GM23338 (cell line): ENCODE measurements at regions not wholly inside any gene's neighbourhood (a gene's known extent, or its start where the extent isn't known, plus 50 kb on each side); places are given as distances from the start of the nearest gene placed in this dataset.

Experiments
- CTCF ChIP-seq, 2 experiments: fragments of 200-600 bp in 1 of 2; sonication (generic) in 1 of 2; conservative IDR thresholded peaks; 2 replicates each; pipeline versions ENCODE4 v1.5.1 to v1.6.1; 2016 to 2017; ENCODE audit warnings: antibody characterized with exemption in 2 of 2, low read depth in 2 of 2, mild to moderate bottlenecking in 2 of 2, moderate library complexity in 1 of 2
- EZH2 ChIP-seq: fragments of 200-600 bp; sonication (generic); IDR thresholded peaks from one replicate; pipeline ENCODE4 v1.8.0; 2017; ENCODE audit warnings: antibody characterized with exemption, mild to moderate bottlenecking, low read depth; ENCODE audit not compliant: unreplicated experiment
- EZH2phosphoT487 ChIP-seq: fragments of 200-600 bp; sonication (generic); IDR thresholded peaks from one replicate; pipeline ENCODE4 v1.8.1; 2018; ENCODE audit warnings: antibody characterized with exemption; ENCODE audit not compliant: unreplicated experiment
- JUNB ChIP-seq: IDR thresholded peaks from one replicate; pipeline ENCODE4 v1.6.1; 2016; ENCODE audit warnings: antibody characterized with exemption; ENCODE audit not compliant: unreplicated experiment
- NANOG ChIP-seq: IDR thresholded peaks from 2 replicates; pipeline ENCODE4 v1.6.1; 2016; ENCODE audit warnings: antibody characterized with exemption, borderline replicate concordance
- POLR2AphosphoS5 ChIP-seq: IDR thresholded peaks from 2 replicates; pipeline ENCODE4 v1.6.1; 2016; ENCODE audit warnings: antibody characterized with exemption, low read depth
- REST ChIP-seq: IDR thresholded peaks from one replicate; pipeline ENCODE4 v1.6.1; 2018; ENCODE audit warnings: antibody characterized with exemption; ENCODE audit not compliant: unreplicated experiment
- STAT1 ChIP-seq: IDR thresholded peaks from one replicate; pipeline ENCODE4 v1.6.1; 2016; ENCODE audit warnings: antibody characterized with exemption; ENCODE audit not compliant: unreplicated experiment

GRCh38 chr1:163877016-163877415 is 555.3 kb downstream of the NUF2 start:
- no peak for TF ChIP-seq CTCF (conservative IDR thresholded peaks at IDR 0.05; ENCODE audit: low read depth in 2 of 2)
- TF ChIP-seq REST: no peak
- TF ChIP-seq POLR2AphosphoS5: no peak
- no peak for TF ChIP-seq EZH2phosphoT487
- TF ChIP-seq EZH2: no peak
- TF ChIP-seq JUNB: no peak
- TF ChIP-seq STAT1: no peak
- TF ChIP-seq NANOG: no peak
